Activated naive CD4-positive, alpha-beta T cell treated with anti-CD3 and anti-CD28 coated beads for 36 hours (primary cell): ENCODE measurements at regions not wholly inside any gene's neighbourhood (a gene's known extent, or its start where the extent isn't known, plus 50 kb on each side); places are given as distances from the start of the nearest gene placed in this dataset.
"Not testable (repeated sequence)": the region's sequence is repeated elsewhere in the genome, so short reads cannot be mapped to it uniquely, and the experiment has no call there.

Experiments
- CTCF ChIA-PET: fragments of 350-600 bp; sonication (Branson Sonifier 250); formaldehyde crosslinking; loops from one replicate; lab custom pipeline; 2021; ENCODE audit warnings: antibody characterized with exemption; lab: Charles Lee
- DNase-seq: peaks from one replicate; pipeline ENCODE4 v3.0.0-alpha.2; 2020
- H3K27ac Mint-ChIP-seq: one replicate; pipeline ENCODE4 v1.8.0; 2021; ENCODE audit warnings: mild to moderate bottlenecking, mixed read lengths
- H3K27me3 Mint-ChIP-seq: one replicate; pipeline ENCODE4 v1.8.0; 2021; ENCODE audit warnings: low read depth, mixed read lengths
- H3K36me3 Mint-ChIP-seq: one replicate; pipeline ENCODE4 v1.8.0; 2021; ENCODE audit warnings: low read depth, mixed read lengths
- H3K4me1 Mint-ChIP-seq: one replicate; pipeline ENCODE4 v1.8.0; 2021; ENCODE audit warnings: low read depth, mixed read lengths
- H3K4me3 Mint-ChIP-seq: one replicate; pipeline ENCODE4 v1.8.0; 2021; ENCODE audit warnings: mild to moderate bottlenecking, moderate library complexity, mixed read lengths
- H3K9me3 Mint-ChIP-seq: one replicate; pipeline ENCODE4 v1.8.0; 2021; ENCODE audit warnings: mixed read lengths
- intact Hi-C: fragments of 100-400 bp; cut with micrococcal nuclease; formaldehyde crosslinking; loops from one replicate; pipeline ENCODE4 v1.15.1; 2023

GRCh38 chr1:218514689-218515088 lies 169.6 kb downstream of the TGFB2 start:
- no peak for DNase-seq
- no peak overlapping the region for H3K27ac Mint-ChIP-seq
- CTCF ChIA-PET = interaction anchor here (0.5 kb wide), 1 partner anchor 15 kb away, joined by 3 read pairs; no protein-coding TSS in a partner anchor
- H3K4me3 Mint-ChIP-seq = no peak overlapping the region
- H3K4me1 Mint-ChIP-seq = no peaks in the 10 kb centered on the region
- peaks cover 13% of the 10 kb centered on the region for H3K27me3 Mint-ChIP-seq
- peaks cover 2% of the 10 kb centered on the region for H3K9me3 Mint-ChIP-seq
- no peaks in the 10 kb centered on the region for H3K36me3 Mint-ChIP-seq
- intact Hi-C loops = no loop called here

GRCh38 chr1:218516526-218516925 lies 171.4 kb downstream of the TGFB2 start:
- Mint-ChIP-seq H3K4me1 (no peaks in the 10 kb centered on the region), H3K36me3 (no peaks in the 10 kb centered on the region), H3K9me3 (peaks cover 2% of the 10 kb centered on the region), H3K27me3 (peaks cover 16% of the 10 kb centered on the region), H3K27ac (no peak overlapping the region), H3K4me3 (no peak overlapping the region)
- CTCF ChIA-PET = interaction anchor here (0.9 to 2.6 kb wide), 3 partner anchors 9 to 187 kb away, joined by 6 to 10 read pairs (median 8); no protein-coding TSS in a partner anchor
- intact Hi-C loops = no loop called here
- no peak for DNase-seq

DNA sequence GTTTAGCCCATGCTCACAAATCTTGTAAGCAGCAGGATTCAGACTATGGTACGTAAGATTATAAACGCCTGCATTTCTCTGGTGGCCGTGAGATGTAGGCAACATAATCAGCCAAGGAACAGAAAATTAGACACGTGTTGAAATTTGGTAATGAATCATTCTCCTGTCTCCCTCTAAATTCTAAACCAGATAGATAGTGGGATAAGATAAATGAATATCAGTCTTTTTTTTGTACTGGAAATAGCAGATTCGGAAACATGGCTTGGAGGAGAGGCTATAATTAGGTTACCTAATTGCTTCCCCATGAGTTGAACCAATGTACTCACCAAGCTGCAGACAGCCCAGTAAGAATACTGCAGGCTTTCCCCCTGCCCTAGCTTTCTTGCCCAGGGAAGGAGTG lies 172.3 kb downstream of the TGFB2 start:
- H3K27me3 Mint-ChIP-seq = peaks cover 14% of the 10 kb centered on the region
- CTCF ChIA-PET = interaction anchor here (0.9 to 2.6 kb wide), 3 partner anchors 8 to 188 kb away, joined by 6 to 10 read pairs (median 8); no protein-coding TSS in a partner anchor
- no peaks in the 10 kb centered on the region for H3K36me3 Mint-ChIP-seq
- intact Hi-C loops = no loop called here
- H3K27ac Mint-ChIP-seq = no peak overlapping the region
- H3K9me3 Mint-ChIP-seq = no peaks in the 10 kb centered on the region
- no peak overlapping the region for H3K4me3 Mint-ChIP-seq
- no peaks in the 10 kb centered on the region for H3K4me1 Mint-ChIP-seq
- DNase-seq = no peak

GRCh38 chr1:218518216-218518740 lies 173.1 kb downstream of the TGFB2 start:
- DNase-seq = no peak
- Mint-ChIP-seq H3K27me3 (peaks cover 10% of the 10 kb centered on the region), H3K4me1 (no peaks in the 10 kb centered on the region), H3K4me3 (no peak overlapping the region), H3K27ac (no peak overlapping the region), H3K36me3 (no peaks in the 10 kb centered on the region), H3K9me3 (no peaks in the 10 kb centered on the region)
- intact Hi-C loops = no loop called here
- CTCF ChIA-PET = interaction anchor here (2.6 kb wide), 1 partner anchor 189 kb away, joined by 10 read pairs; no protein-coding TSS in a partner anchor

- not testable (repeated sequence) for H3K36me3 Mint-ChIP-seq, DNase-seq, H3K4me1 Mint-ChIP-seq, H3K27ac Mint-ChIP-seq, H3K4me3 Mint-ChIP-seq, H3K9me3 Mint-ChIP-seq
- peaks cover 13% of the 10 kb centered on the region for H3K27me3 Mint-ChIP-seq
- intact Hi-C loops = loop anchor here (1.0 to 10.0 kb wide), 5 partner anchors 181 to 794 kb away; no protein-coding TSS in a partner anchor
- CTCF ChIA-PET = interaction anchor here (0.6 to 2.0 kb wide), 8 partner anchors 9 to 198 kb away, joined by 3 to 8 read pairs (median 4); no protein-coding TSS in a partner anchor
Observed at GRCh38 chr1:218520646-218521045, 175.5 kb downstream of the TGFB2 start.

DNA sequence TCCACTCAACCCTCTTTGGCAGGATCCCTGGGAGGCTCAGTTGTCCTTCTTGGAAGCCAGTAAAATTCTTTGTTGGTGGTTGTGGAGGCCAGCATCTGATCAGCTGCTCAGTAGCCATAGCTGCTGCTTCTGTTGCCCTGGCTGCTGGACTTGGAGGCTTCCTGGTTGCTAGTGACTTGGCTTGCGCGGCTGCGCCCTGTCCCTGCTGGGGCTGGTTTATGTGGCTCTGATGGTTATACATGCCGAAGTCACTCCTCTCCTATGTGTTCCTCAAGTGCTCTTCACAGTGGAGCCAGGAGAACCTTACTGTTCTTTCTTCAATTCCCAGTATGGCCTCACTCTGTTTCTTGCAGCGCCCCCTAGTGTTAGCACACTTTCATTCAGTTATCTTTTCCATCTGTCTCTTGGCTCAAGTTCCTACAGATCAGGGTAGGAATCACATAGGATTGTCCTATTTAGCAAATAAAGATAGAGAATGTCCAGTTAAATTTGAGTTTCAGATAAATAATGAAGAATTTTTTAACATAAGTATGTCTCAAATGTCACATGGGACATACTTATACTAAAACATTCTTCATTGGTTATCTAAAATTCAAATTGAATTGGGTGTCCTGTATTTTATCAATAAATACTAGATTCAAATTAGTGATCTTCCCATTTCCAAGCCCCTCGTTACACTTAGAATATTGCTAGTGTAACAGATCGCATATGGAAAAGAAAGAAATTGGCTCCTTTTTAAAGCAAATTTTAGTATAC lies 176.5 kb downstream of the TGFB2 start:
- intact Hi-C loops = loop anchor here (1.0 to 10.0 kb wide), 5 partner anchors 182 to 793 kb away; no protein-coding TSS in a partner anchor

DNA sequence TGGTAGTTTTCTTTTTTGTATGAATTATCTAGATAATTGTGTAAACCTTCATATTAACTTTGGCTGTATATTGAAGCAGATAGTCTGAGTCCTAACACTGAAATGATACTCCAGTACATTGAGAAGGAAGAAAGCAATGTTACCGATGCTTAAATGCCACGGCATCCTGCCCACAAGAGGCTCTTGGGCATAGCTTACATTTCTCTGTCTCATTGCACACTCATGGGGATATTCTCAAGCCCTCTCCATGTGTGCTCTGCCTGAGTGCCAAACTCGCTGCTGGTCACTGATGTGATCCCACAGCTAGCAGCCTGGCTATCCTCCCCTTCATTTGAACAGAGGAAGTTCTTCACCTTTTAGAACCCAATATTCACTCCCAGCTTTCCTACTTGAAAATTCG lies 179.4 kb downstream of the TGFB2 start:
- CTCF ChIA-PET = interaction anchor here (1.0 to 1.5 kb wide), 3 partner anchors 8 to 195 kb away, joined by 3 to 8 read pairs (median 3); partner anchors contain the start of gene TGFB2
- Mint-ChIP-seq H3K27me3 (peaks cover 12% of the 10 kb centered on the region), H3K4me1 (no peaks in the 10 kb centered on the region), H3K9me3 (no peaks in the 10 kb centered on the region), H3K36me3 (no peaks in the 10 kb centered on the region), H3K27ac (no peak overlapping the region), H3K4me3 (no peak overlapping the region)
- intact Hi-C loops = loop anchor here (10.0 kb wide), 2 partner anchors 270 to 790 kb away; no protein-coding TSS in a partner anchor
- no peak for DNase-seq

More for the DNA sequence above, 176.5 kb downstream of the TGFB2 start:
- H3K36me3 Mint-ChIP-seq = no peaks in the 10 kb centered on the region
- H3K9me3 Mint-ChIP-seq = no peaks in the 10 kb centered on the region
- H3K4me3 Mint-ChIP-seq = no peak overlapping the region
- H3K27me3 Mint-ChIP-seq = peaks cover 16% of the 10 kb centered on the region
- no peaks in the 10 kb centered on the region for H3K4me1 Mint-ChIP-seq
- CTCF ChIA-PET = interaction anchor here (0.6 to 2.0 kb wide), 4 partner anchors 67 to 199 kb away, joined by 3 to 8 read pairs (median 3); no protein-coding TSS in a partner anchor
- H3K27ac Mint-ChIP-seq = no peak overlapping the region
- DNase-seq = peak; percentile 69

DNA sequence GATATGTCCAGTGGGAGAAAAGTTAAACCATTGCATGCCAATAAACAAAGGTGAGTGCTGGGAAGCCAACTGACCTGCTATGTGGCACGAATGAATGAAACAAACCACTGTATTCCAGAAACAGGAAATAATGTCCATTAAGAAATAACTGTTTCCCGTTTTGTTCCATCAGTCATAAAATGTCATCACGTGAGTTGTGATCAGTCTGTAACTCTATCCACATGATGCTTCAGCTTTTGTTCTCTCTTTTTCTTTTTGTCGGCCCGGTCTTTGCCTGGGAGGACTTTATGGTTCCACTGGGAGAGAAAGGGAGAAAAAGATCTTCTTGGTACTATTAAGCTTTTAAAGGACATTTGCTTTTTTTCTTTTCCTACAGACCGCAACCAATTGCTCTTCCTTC lies 179.9 kb downstream of the TGFB2 start:
- CTCF ChIA-PET = interaction anchor here (1.0 to 1.1 kb wide), 2 partner anchors 8 to 195 kb away, joined by 3 to 8 read pairs; no protein-coding TSS in a partner anchor
- Mint-ChIP-seq H3K27ac (no peak overlapping the region), H3K4me1 (no peaks in the 10 kb centered on the region), H3K4me3 (no peak overlapping the region), H3K9me3 (no peaks in the 10 kb centered on the region), H3K27me3 (peaks cover 12% of the 10 kb centered on the region), H3K36me3 (no peaks in the 10 kb centered on the region)
- intact Hi-C loops = loop anchor here (10.0 kb wide), 2 partner anchors 270 to 790 kb away; no protein-coding TSS in a partner anchor
- no peak for DNase-seq

DNA sequence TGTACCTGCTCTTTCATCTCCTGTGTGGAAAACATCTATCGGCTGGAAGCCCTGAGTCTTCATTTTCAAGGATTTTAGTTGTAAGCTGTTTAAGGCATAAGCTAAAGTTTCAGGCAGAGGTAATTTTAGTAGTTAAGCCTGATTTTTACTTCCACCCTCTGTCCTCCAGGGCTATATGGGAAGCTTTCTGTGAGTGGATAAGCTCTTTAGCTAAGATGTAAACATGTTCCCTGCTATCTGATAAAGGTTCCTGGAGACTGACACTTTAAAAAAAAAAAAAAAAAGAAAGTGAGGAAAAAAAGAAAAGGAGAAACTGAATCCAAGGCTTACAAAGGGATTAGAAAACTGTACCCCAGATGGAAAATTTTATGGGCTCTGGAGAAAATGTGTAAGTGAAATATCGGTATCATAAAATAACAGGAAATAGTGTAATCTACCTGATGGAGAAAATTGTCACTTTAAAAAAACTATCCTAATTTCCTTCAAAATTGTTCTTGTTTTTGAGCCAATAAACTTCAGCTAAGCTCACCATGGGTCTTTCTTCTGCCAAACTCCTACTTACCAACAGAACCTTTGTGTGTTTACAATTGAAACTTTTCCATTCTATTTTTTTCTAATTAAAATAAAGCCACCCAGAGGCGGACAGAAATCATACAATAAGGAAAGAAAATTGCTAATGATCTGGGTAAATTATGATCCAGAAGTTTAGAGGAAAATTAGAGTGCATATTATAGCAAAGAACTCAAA lies 180.5 kb downstream of the TGFB2 start:
- CTCF ChIA-PET = interaction anchor here (1.1 kb wide), 1 partner anchor 9 kb away, joined by 8 read pairs; no protein-coding TSS in a partner anchor
- Mint-ChIP-seq H3K27me3 (peaks cover 12% of the 10 kb centered on the region), H3K9me3 (no peaks in the 10 kb centered on the region), H3K4me1 (no peaks in the 10 kb centered on the region), H3K4me3 (no peak overlapping the region), H3K27ac (no peak overlapping the region), H3K36me3 (no peaks in the 10 kb centered on the region)
- intact Hi-C loops = loop anchor here (10.0 kb wide), 2 partner anchors 271 to 789 kb away; no protein-coding TSS in a partner anchor
- DNase-seq = no peak

- no peak for DNase-seq
- intact Hi-C loops = loop anchor here (10.0 kb wide), 2 partner anchors 271 to 789 kb away; no protein-coding TSS in a partner anchor
- no peak overlapping the region for H3K4me3 Mint-ChIP-seq
- H3K27ac Mint-ChIP-seq = no peak overlapping the region
- H3K4me1 Mint-ChIP-seq = no peaks in the 10 kb centered on the region
- no peaks in the 10 kb centered on the region for H3K36me3 Mint-ChIP-seq
- peaks cover 12% of the 10 kb centered on the region for H3K27me3 Mint-ChIP-seq
- H3K9me3 Mint-ChIP-seq = no peaks in the 10 kb centered on the region
- CTCF ChIA-PET = no interaction called here
Observed at GRCh38 chr1:218526198-218526580, 181.1 kb downstream of the TGFB2 start.

GRCh38 chr1:218527737-218528136 lies 182.6 kb downstream of the TGFB2 start:
- CTCF ChIA-PET = no interaction called here
- H3K4me3 Mint-ChIP-seq = no peak overlapping the region
- H3K36me3 Mint-ChIP-seq = no peaks in the 10 kb centered on the region
- DNase-seq = no peak
- H3K27me3 Mint-ChIP-seq = peaks cover 12% of the 10 kb centered on the region
- no peaks in the 10 kb centered on the region for H3K4me1 Mint-ChIP-seq
- H3K27ac Mint-ChIP-seq = no peak overlapping the region
- no peaks in the 10 kb centered on the region for H3K9me3 Mint-ChIP-seq
- intact Hi-C loops = loop anchor here (10.0 kb wide), 2 partner anchors 273 to 787 kb away; no protein-coding TSS in a partner anchor
